ENCODE measurements at regions not wholly inside any gene's neighbourhood (a gene's known extent, or its start where the extent isn't known, plus 50 kb on each side); places are given as distances from the start of the nearest gene placed in this dataset.

- RAD21 ChIA-PET (ENCODE audit: low non-redundant PET in 1 of 2, low total read pairs in 2 of 2, uncharacterized antibody in 2 of 2, unreplicated experiment in 2 of 2): no interaction called here
- peaks cover 0 to 10% of the 10 kb centered on the region in 2 experiments; a peak in 1 of 4 replicates for H3K4me1 ChIP-seq (ENCODE audit: control insufficient read depth in 1 of 2, insufficient read depth in 2 of 2, low read length in 2 of 2)
- no peaks in the 10 kb centered on the region for H3K9me2 ChIP-seq (ENCODE audit: insufficient read depth)
- H3K4me2 ChIP-seq (ENCODE audit: low read length): no peak overlapping the region
- H3K9me3 ChIP-seq (ENCODE audit: control insufficient read depth in 1 of 2, insufficient read depth in 1 of 2, low read depth in 1 of 2, low read length in 2 of 2): no peaks in the 10 kb centered on the region
- intact Hi-C loops (cut with micrococcal nuclease): no loop called here
- DNase-seq (ENCODE audit: low read depth, low spot score) (no peak), ATAC-seq (no peak)
- no peak overlapping the region for H3K27ac ChIP-seq (ENCODE audit: low read depth, low read length)
- no peak overlapping the region for H2AFZ ChIP-seq (ENCODE audit: low read depth, low read length, poor library complexity, severe bottlenecking)
- H3K79me2 ChIP-seq (ENCODE audit: insufficient read depth, low read length): no peaks in the 10 kb centered on the region
- CTCF ChIA-PET: no interaction called here
- no peaks in the 10 kb centered on the region; the same call in 1 of the 2 replicates for H3K27me3 ChIP-seq (ENCODE audit: insufficient read depth, low read length)
- TF ChIP-seq FOSL1 (IDR thresholded peaks at IDR 0.05; ENCODE audit: low read depth): no peak
- TF ChIP-seq SRF (IDR thresholded peaks at IDR 0.05; ENCODE audit: low read depth): no peak
- TF ChIP-seq REST (IDR thresholded peaks at IDR 0.05; ENCODE audit: low read depth): no peak
- no peak for TF ChIP-seq CTCF (IDR thresholded peaks at IDR 0.05 in 2 of 3, conservative IDR thresholded peaks at IDR 0.05 in 1 of 3; ENCODE audit: borderline replicate concordance in 1 of 3, insufficient read depth in 1 of 3, low read depth in 2 of 3, low read length in 2 of 3)
- TF ChIP-seq EZH2 (IDR thresholded peaks at IDR 0.05): no peak
- TF ChIP-seq YY1 (IDR thresholded peaks at IDR 0.05; ENCODE audit: extremely low read depth, insufficient replicate concordance, low read depth, low read length): no peak
- TF ChIP-seq POLR2AphosphoS5 (IDR thresholded peaks at IDR 0.05; ENCODE audit: low read depth, low read length): no peak
- TF ChIP-seq CEBPB (IDR thresholded peaks at IDR 0.05; ENCODE audit: low read depth): no peak
- TF ChIP-seq SP1 (IDR thresholded peaks at IDR 0.05; ENCODE audit: low read depth): no peak
- H3K36me3 ChIP-seq (ENCODE audit: control insufficient read depth in 1 of 2, insufficient read depth in 2 of 2, low read length in 2 of 2): no peaks in the 10 kb centered on the region
- H3K9ac ChIP-seq (ENCODE audit: low read length): no peak overlapping the region
- no TSS peak for BruUV-seq (replicated peaks)
- no peaks in the 10 kb centered on the region for H4K20me1 ChIP-seq (ENCODE audit: insufficient read depth)
- POLR2A ChIA-PET: no interaction called here
- H3K4me3 ChIP-seq (replicated peaks in 1 of 2; ENCODE audit: low read depth in 1 of 2, low read length in 2 of 2): no peak overlapping the region
These were observed 142.4 kb upstream of the LYZL1 start for GRCh38 chr10:29146311-29147100.

Data from HCT116 (cell line).